A673 (cell line): ENCODE measurements at regions not wholly inside any gene's neighbourhood (a gene's known extent, or its start where the extent isn't known, plus 50 kb on each side); places are given as distances from the start of the nearest gene placed in this dataset.

ENCODE experiments used
- EZH2 ChIP-seq: fragments of 200-600 bp; sonication (generic); IDR thresholded peaks from 2 replicates; pipeline ENCODE4 v1.6.1; 2017; ENCODE audit warnings: borderline replicate concordance, low read depth, mild to moderate bottlenecking, mixed read lengths, antibody characterized with exemption, low read length; ENCODE audit not compliant: poor library complexity, severe bottlenecking
- TF ChIP-seq, protein P1 (sequence below): fragments of 300-800, 200-600 bp; sonication (generic); conservative IDR thresholded peaks from 2 replicates; pipeline ENCODE4 v1.5.1; 2017; ENCODE audit warnings: low read depth, mild to moderate bottlenecking, antibody characterized with exemption, low read length, moderate library complexity, mixed read lengths

DNA sequence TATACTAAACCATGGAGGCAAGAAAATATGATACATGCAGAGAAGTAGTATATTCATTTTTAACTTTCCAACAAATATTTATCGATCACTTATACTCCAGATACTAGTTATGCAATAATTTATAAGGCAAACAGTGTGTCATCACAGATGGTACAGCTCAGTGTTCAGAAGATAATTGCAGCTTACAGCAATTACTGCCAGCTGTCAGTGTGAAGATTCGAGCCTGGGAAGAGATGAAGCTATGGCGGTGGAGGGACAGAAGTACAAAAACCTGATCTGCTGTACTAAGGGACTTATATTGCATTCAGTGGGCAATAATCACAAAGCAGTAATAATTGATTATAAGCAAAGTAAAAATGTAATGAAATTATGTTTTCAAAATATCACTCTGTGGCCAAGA is 170.6 kb upstream of the EPHA3 start:
- TF ChIP-seq EZH2, result no peak
- TF ChIP-seq, protein P1, sequence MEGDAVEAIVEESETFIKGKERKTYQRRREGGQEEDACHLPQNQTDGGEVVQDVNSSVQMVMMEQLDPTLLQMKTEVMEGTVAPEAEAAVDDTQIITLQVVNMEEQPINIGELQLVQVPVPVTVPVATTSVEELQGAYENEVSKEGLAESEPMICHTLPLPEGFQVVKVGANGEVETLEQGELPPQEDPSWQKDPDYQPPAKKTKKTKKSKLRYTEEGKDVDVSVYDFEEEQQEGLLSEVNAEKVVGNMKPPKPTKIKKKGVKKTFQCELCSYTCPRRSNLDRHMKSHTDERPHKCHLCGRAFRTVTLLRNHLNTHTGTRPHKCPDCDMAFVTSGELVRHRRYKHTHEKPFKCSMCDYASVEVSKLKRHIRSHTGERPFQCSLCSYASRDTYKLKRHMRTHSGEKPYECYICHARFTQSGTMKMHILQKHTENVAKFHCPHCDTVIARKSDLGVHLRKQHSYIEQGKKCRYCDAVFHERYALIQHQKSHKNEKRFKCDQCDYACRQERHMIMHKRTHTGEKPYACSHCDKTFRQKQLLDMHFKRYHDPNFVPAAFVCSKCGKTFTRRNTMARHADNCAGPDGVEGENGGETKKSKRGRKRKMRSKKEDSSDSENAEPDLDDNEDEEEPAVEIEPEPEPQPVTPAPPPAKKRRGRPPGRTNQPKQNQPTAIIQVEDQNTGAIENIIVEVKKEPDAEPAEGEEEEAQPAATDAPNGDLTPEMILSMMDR, result no peak
